Bone marrow (tissue), 2 donors: ENCODE measurements at regions not wholly inside any gene's neighbourhood (a gene's known extent, or its start where the extent isn't known, plus 50 kb on each side); places are given as distances from the start of the nearest gene placed in this dataset.

Source experiments
- DNase-seq, 2 donors: peaks; one replicate each; lab custom pipeline; 2025; lab: John Stamatoyannopoulos, UW

DNA sequence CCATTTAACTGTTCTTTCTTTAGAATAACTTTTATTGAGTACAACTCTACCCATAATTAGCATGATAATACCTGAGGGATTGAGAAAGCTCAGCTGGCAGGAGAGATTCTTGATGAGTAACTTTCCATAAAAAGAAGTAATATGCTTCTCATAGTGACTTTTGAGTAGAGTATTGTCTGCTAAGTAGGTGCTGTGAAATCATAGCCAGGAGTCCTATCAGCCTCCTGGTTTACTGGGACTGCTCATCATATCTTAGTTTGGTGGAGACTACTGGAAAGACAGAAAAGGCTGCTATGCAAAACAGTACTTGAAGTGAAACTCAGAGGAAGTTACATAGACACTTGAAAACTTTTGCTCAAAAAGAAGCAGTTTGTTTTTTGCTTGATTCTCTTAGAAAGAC, 113.3 kb upstream of the ATP2B1 start:
- no peak for DNase-seq

DNA sequence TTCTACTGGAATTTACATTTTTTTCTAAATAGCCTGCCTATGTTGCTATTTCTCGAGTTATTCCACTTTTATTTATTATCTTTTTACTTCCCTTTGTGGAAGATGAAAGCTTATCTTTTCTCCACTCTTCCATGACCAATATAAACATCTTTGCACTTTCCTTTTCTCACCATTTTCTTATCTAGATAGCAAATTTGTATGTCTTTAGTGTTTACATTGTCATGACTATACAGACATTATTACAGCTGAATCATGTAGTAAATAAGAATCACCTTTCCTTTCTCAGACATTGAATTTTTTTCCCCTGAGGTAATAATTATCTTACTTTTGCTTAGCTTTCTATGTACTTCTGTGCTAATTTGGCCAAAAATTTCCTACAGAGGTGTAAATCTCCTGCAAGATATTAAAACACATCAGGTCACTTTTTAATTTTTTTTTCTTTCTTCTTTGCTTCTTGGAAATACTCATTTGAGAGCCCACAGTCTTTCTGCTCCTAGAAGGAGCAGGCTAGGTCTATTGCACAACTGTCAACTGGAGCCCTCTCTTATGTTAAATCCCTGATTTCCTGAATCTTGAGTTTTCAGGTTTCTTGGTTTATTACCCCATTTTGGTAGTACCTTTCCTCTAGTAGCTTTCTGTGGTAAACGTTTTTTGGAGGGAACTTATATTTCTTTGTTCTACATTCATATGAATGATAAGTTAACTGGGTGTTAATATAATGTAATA, 109.0 kb upstream of the ATP2B1 start:
- DNase-seq: no peak

DNA sequence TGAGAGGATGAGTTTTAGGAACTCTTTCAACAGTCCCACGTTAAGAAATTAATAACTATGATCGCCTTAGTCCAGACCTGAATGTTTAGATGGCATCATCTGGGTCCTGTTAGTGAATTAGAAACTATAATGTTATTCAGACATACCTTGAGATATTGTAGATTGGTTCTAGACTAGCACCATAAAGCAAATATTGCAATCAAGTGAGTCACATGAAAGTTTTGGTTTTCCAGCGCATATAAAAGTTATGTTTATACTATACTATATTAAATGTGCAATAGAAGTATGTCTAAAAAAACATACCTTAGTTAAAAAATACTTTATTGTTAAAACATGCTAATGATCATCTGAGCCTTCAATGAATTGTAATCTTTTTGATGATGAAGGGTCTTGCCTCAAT, 106.6 kb upstream of the ATP2B1 start:
- DNase-seq: no peak

DNA sequence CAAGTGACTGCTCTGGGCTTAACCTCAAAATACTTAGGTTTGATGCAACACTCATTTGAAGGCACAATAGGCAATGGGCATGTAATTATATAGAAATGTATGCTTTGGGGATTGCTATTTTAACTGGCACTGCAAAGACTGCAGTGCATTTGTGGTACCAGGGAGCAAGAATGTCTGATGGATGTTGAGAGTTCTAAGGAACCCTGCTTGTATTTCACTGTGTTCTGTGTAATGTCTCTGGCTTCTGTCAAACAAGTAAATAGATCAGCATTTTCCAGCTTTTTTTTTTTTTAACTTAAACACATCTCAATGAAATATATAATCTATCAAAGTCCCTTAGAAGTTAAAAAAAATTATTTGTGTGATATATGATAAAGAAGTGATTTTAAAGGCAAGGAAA, 94.8 kb upstream of the ATP2B1 start:
- no peak for DNase-seq

DNA sequence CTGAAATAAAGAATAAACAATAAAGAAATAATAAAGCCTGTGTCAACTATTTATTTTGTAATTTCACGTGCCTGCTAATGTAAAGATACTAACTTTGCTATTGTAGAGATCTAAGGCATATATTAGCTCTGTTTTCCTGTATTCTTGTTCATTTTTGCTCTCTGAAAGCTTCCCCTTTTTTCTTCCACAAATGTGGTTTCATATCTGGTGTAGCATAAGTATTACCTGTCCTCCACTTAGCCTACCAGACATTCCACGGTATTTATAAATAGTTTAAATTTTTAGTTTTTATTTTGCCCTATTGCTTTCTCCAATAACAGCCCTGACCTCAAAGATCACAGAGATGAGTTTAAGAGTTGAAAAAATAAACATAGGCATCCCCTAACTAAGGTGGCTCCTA, 92.6 kb upstream of the ATP2B1 start:
- peak in 1 of 2 donors; percentile 47 for DNase-seq

DNA sequence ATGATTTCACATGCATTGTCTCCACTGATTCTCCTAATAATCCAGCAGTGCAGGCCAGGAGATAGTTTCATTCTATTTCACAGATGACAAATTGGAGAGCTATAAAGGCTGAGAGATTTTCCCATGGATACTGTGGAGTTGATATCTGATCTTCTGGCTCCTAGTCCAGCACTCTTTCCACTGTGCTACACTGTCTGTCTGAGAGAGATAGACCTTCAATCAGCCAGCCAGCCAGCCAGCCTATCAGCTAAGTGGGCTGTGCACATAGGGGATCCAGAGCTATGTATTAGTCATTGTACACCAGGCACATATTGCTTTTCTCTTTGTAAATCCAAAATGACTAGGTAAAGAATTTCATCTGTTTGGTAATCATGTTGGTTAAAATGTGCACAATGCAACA, 91.8 kb upstream of the ATP2B1 start:
- no peak for DNase-seq

DNA sequence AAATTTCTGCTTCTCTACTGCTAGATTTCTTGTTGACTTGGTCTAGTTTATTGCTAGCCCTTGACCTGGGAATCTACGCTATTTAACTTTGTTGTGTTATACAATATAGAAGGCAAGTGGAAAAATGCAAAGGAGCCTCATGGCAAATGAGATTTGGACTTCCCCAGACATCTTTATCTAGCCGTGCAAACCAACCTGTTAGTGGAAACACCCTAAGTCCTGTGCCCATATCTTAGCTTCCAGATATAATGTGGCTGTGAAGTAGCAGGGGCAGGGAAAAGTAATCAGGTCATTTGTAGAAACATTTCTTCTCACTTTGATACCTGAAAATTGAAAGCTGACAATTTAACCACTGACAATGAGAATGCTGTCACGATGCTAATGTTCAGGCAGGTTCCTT, 90.7 kb upstream of the ATP2B1 start:
- DNase-seq: no peak

DNA sequence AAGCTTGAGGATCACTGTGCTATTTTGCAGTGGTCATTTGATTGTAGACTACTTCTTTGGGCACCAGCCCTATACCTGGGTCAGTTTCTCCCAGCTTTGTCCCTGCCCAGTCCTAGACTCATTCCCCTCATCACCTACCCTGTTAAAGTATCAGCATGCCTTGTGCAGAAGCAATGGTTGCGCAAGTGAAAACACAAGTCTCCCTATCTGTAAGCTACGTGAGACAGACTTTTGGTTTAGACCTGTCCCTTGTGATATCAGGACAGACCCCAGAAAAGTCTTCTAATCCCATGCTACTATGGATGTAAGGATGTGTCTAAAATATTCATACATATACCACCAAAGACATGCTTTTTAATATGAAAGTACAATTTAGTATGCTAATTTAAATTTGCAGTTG, 88.8 kb upstream of the ATP2B1 start:
- no peak for DNase-seq

DNA sequence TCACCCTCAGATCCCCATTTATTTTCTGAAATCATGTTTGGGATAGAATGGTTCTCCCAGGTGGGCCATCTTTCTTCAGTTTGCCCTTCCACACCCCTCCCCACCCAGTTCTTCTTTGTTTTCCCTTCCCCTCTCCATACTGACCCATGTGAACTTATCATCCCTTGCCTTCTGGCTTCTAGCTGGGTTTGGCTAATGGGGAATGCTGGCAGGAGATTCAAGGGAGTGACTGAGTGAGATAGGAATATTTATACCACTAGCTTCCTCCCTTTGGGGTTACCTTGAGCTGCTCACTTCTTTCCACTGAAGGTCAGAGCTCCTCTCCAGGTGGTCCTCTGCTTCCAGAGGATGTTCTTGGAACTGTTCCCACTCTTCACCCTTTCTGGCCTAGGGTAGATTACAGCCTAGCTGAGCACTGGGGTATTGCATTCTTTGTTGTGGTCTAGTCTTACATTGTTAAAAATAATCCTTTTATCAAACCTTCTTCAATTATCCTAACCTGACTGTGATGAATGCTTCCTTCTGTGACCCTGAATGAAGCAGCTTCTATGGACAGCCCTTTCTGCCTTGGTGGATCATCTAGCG, 88.3 kb upstream of the ATP2B1 start:
- no peak for DNase-seq

DNA sequence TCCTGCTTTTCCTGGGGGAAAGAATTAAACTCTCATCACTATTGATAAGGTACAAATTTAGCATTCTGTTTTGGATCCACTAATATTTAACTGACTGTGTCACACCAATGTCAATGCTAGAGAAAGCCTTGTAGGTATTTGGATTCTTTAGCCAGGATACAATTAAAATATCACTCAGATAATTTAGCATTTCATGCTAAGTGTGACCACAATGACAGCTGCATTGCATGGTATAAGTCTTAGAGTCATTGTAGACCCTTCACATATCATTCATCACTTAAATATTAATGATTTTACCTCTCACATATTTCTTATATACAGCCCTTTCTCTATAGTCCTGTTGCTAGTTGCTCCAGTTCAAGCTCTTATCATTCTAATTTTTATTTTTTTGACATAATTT, 85.3 kb upstream of the ATP2B1 start:
- DNase-seq: no peak

DNA sequence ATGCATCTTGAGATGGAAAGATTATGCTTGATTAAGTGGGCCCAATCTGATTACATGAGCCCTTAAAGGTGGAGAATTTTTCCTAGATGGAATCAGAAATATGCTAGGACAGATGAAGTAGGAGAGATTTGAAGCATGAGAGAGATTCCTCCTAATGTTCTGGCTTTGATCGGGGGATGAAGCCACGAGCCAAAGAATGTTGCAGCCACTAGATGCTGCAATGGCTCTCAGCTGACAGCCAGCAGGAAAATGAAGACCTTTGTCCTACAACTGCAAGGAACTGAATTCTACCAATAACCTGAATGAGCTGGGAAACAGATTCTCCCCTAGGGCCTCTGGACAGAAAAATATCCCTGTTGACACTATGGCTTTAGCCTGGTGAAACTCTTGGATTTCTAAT, 82.6 kb upstream of the ATP2B1 start:
- DNase-seq: no peak

DNA sequence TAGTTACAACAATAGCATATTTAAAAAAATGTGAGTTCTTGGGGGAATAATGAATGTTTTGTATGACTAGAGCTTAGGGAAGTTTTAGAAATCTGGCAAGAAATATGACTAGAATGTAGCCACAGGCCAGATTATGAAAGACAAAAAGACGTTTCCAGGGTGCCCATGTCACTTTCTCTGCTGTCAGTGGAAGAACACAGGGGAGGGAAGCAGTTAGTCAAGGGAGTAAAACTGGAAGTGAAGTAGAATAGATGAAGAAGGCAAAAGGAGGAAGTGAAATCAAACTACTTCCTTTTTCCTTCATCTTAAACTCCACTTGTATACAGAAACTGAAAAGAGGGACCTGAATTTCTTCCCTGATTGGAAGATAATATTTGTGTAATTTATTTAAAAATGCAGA, 81.2 kb upstream of the ATP2B1 start:
- peak in 1 of 2 donors; percentile 57 for DNase-seq

DNA sequence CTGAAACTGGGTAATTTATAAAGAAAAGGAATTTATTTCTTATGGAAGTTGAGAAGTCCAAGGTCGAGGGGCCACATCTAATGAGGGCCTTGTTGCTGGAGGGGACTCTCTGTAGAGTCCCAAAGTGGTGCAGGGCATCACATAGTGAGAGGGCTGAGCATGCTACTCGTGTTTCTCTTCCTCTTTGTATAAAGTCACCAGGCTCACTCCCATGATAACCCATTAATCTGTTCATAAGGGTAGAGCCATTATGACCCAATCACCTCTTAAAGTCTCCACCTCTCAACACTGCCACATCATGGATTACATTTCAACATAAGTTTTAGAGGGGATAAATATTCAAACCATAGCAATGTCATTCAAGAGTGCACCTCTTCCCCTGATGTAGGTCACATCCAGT, 79.1 kb upstream of the ATP2B1 start:
- no peak for DNase-seq

DNA sequence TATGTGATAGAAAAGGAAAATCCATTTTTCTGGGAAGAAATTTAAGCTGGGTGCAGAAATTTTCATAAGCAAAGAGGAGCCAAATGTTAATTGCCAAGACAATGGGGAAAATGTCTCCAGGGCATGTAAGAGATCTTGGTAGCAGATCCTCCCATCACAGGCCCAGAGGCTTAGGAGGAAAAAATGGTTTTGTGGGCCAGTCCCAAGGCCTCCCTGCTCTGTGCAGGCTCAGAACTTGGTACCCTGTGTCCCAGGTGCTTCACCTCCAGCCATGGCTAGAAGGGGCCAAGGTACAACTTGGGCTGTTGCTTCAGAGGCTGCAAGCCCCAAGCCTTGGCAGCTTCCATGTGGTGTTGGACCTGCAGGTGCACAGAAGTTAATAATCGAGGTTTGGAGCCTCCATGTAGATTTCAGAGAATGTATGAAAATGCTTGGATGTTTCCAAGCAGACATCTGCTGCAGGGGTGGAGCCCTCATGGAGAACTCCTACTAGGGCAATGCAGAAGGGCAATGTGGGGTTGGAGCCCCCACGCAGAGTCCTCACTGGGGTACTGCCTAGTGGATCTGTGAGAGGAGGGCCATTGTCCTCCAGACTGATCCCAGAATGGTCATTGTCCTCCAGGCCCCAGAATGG, 77.7 kb upstream of the ATP2B1 start:
- no peak for DNase-seq

DNA sequence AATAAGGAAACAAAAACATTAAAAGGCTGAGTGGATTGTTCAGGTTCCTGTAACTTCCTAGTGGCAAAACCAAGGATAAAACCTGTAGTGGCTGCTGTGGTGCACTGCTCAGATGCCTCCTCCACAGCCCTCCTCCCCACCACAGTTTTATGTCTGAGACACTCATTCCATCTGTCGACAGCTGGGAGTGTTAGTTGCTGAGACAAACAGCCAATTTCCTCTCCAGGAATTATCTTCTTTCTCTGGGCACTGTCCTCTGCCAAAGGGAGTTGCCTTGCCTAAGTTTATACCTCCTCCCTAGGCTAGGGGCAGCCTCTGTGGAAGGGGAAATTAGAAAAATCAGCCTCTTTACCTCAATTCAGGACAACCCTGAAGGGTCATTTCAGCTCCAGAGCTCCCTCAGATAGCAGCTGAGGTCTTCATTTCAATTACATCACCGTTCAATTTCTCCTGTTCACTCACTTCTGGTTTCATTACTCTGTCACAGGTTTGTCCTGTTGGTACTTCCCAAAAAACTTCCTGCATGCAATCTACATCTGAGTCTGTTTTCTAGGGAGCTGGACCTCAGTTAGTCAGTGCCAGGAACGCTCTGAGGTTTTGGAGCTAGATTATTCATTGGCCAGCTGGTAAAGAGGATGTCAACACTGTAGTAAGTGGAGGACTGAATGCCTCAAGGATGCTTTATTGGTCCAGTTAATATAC, 74.9 kb upstream of the ATP2B1 start:
- DNase-seq: no peak

DNA sequence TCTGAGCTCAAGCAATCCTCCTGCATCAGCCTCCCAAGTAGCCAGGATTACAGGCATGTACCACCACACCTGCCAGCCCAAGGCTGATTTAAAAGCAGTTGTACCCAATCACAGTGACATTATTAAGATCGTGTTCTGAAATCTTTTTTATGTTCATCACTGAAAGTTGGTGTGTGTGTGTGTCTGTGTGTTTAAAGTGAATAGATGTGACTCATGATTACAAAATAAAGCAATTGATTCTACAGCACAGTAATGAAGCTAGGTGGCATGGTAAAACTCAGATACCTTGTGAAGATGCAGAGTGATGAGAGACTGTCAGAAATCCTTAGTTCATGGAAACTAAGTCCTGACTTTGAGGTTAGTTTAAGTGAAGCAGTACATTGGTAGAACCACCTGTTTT, 74.2 kb upstream of the ATP2B1 start:
- no peak for DNase-seq

DNA sequence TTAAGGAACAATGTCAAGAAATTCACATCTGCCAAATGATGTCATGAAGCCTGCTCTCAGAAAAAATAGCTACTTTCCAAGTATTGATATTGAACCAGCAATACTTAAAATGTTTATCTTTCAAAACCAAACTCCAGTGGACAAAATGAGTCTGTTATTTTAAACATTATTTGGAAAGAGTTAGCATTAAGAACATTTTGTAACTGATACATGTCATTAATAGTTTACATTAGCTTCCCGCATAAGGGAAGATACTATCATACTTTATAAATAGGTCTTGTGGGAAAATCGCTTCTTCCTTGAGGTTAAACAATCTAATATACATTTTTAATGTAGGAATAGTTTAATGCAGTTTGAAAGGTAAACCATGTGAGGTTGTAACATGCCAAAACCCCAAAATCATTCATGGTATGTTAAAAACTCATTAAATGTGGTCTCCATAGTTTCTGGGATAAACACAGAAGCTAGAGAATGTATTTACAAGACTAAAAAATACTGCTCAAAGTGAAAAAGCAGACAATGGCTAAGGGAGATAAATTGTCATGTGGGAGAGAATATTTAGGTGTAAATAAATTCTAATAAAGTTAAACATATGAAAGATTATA, 73.4 kb upstream of the ATP2B1 start:
- DNase-seq: no peak

DNA sequence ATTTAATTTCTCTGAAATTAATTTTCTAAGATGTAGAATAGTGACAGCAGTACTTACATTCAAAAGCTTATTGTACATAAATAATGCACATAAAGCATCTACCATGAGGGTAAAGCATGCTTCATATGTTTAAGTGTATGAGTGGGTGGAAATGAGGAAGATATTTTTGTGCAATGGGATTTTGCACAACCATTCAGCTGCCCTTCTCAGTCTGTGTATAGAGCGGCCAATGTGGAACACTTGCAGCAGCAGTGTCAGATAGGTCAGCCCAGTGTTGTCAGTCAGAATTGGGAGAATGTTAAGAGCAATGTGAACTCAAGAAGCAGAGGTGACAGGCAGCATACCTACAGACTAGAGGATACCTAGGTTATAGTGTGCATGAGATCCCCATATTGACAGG, 72.5 kb upstream of the ATP2B1 start:
- no peak for DNase-seq

DNA sequence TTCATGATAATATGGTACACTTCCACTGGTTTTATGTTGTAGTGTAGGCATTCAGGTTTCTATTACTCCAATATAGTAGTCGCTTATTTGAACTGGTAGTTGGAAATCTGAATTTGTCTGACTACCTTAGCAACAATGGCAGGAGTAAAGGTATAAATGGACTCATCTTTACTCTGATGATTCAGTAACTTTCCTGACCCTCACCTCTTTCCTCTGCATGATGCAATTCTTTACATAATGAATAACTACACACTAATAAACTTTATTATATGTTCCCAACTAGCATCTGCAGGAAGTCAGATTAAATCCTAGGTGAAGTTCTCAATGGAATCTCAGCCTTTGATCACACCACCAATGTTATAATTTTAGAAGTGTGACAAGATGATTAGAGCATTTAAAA, 70.5 kb upstream of the ATP2B1 start:
- DNase-seq: no peak

DNA sequence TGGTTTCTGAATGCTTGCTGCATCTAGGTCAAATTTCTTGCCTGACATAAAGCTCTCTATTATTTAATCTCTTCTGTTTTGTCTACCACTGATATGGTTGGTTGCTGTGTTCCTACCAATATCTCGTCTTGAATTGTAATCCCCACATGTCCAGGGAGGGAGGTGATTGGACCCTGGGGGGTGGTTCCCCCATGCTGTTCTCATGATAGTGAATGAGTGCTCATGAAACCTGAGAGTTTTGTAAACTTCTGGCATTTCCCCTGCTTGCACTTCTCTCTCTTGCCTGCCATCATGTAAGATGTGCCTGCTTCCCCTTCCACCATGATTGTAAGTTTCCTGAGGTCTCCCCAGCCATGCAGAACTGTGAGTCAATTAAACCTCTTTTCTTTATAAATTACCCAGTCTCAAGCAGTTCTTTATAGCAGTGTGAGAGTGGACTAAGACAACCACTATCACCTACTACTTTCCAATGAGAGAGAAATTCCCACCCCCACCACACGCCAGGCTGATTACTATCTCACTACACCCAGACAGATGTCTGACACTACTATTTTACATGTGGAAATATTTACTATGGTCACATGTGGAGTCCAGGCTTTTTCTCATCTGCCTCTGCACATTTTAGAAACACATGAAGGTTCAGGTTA, 69.2 kb upstream of the ATP2B1 start:
- no peak for DNase-seq

DNA sequence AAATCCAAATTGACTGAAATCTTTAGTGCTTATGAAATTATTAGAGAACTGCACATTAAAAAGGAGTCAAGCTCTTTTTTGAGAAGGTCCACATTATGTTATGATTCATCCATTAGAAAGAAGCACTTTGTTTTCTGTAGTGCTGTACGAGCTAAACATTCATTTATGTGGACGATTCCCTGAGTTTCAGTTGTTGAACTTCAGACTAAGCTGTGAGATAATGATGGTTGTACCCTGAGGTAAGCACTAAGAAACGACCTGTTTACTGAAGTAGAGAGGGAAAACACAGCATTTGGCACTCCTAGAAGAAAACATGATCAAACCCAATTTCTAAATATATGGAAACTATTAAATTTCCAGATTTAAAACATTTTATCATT, 67.3 kb upstream of the ATP2B1 start:
- DNase-seq: no peak
